WTC11 (cell line): ENCODE measurements at regions not wholly inside any gene's neighbourhood (a gene's known extent, or its start where the extent isn't known, plus 50 kb on each side); places are given as distances from the start of the nearest gene placed in this dataset.

ENCODE experiments used
- ATAC-seq: fragments of 200-7000 bp; cut with Tn5 transposase; 2 replicates; pipeline ENCODE4 v1.10.0; 2021; ENCODE audit warnings: mild to moderate bottlenecking, moderate library complexity
- CTCF ChIA-PET: fragments of 300-600 bp; sonication (Branson Sonifier 250); formaldehyde crosslinking; loops from one replicate; lab custom pipeline; 2021; ENCODE audit warnings: antibody characterized with exemption; lab: Charles Lee
- POLR2A ChIA-PET: fragments of 350-600 bp; sonication (Branson Sonifier 250); formaldehyde crosslinking; loops from one replicate; lab custom pipeline; 2021; ENCODE audit warnings: antibody characterized with exemption; lab: Charles Lee
- DNase-seq: peaks from one replicate; pipeline ENCODE4 v3.0.0; 2021; ENCODE audit warnings: low spot score
- H3K27ac Mint-ChIP-seq: 2 replicates; pipeline ENCODE4 v1.8.0; 2021; ENCODE audit warnings: mixed read lengths
- H3K27me3 Mint-ChIP-seq: 2 replicates; pipeline ENCODE4 v1.8.0; 2021; ENCODE audit warnings: low read depth, mild to moderate bottlenecking, moderate library complexity, mixed read lengths
- H3K36me3 Mint-ChIP-seq: 2 replicates; pipeline ENCODE4 v1.8.0; 2021; ENCODE audit warnings: mixed read lengths
- H3K4me1 Mint-ChIP-seq: 2 replicates; pipeline ENCODE4 v1.8.0; 2022; ENCODE audit warnings: mixed read lengths
- H3K4me3 Mint-ChIP-seq: 2 replicates; pipeline ENCODE4 v1.8.0; 2021; ENCODE audit warnings: mild to moderate bottlenecking, moderate library complexity, mixed read lengths
- H3K9me3 Mint-ChIP-seq: 2 replicates; pipeline ENCODE4 v1.8.0; 2021; ENCODE audit warnings: mixed read lengths
- ATF1 ChIP-seq: sonication (generic); formaldehyde crosslinking; IDR thresholded peaks from 2 replicates; pipeline ENCODE4 v1.8.1; 2023; ENCODE audit warnings: mild to moderate bottlenecking, moderate library complexity, missing genetic modification reagents
- FOXP1 ChIP-seq: sonication (generic); formaldehyde crosslinking; IDR thresholded peaks from 2 replicates; pipeline ENCODE4 v1.8.0; 2022; ENCODE audit warnings: missing genetic modification reagents, mild to moderate bottlenecking, moderate library complexity, borderline replicate concordance
- GRHL2 ChIP-seq: fragments of 250-450 bp; sonication (Bioruptor Pico); IDR thresholded peaks from 2 replicates; pipeline ENCODE4 v1.8.0; 2022; ENCODE audit warnings: mild to moderate bottlenecking, moderate library complexity; ENCODE audit not compliant: insufficient replicate concordance, severe bottlenecking
- JAZF1 ChIP-seq: fragments of 250-450 bp; sonication (Bioruptor Pico); IDR thresholded peaks from 2 replicates; pipeline ENCODE4 v1.9.0; 2021; ENCODE audit warnings: moderate library complexity, mild to moderate bottlenecking, inconsistent platforms
- JUN ChIP-seq: sonication (generic); formaldehyde crosslinking; IDR thresholded peaks from 2 replicates; pipeline ENCODE4 v1.8.0; 2023; ENCODE audit warnings: mild to moderate bottlenecking, missing genetic modification reagents
- NFATC4 ChIP-seq: fragments of 250-450 bp; sonication (Bioruptor Pico); IDR thresholded peaks from 2 replicates; pipeline ENCODE4 v1.9.0; 2021; ENCODE audit warnings: mild to moderate bottlenecking
- NFE2L1 ChIP-seq: sonication (generic); formaldehyde crosslinking; IDR thresholded peaks from 2 replicates; pipeline ENCODE4 v1.8.1; 2023; ENCODE audit warnings: missing genetic modification reagents
- NR1H2 ChIP-seq: sonication (generic); formaldehyde crosslinking; IDR thresholded peaks from 2 replicates; pipeline ENCODE4 v1.9.0; 2021; ENCODE audit warnings: mild to moderate bottlenecking, moderate library complexity, missing genetic modification reagents
- RELA ChIP-seq: sonication (generic); formaldehyde crosslinking; IDR thresholded peaks from 2 replicates; pipeline ENCODE4 v1.8.1; 2022; ENCODE audit warnings: missing genetic modification reagents, mild to moderate bottlenecking, borderline replicate concordance
- SOX15 ChIP-seq: fragments of 250-450 bp; sonication (Bioruptor Pico); IDR thresholded peaks from 2 replicates; pipeline ENCODE4 v1.9.0; 2021; ENCODE audit warnings: mild to moderate bottlenecking
- TEAD1 ChIP-seq: sonication (generic); formaldehyde crosslinking; IDR thresholded peaks from 2 replicates; pipeline ENCODE4 v1.8.0; 2022; ENCODE audit warnings: mild to moderate bottlenecking, missing genetic modification reagents
- ZBTB21 ChIP-seq: sonication (generic); formaldehyde crosslinking; IDR thresholded peaks from 2 replicates; pipeline ENCODE4 v1.8.1; 2023; ENCODE audit warnings: mild to moderate bottlenecking, missing genetic modification reagents, borderline replicate concordance
- ZNF121 ChIP-seq: sonication (generic); formaldehyde crosslinking; IDR thresholded peaks from 2 replicates; pipeline ENCODE4 v1.8.0; 2023; ENCODE audit warnings: missing genetic modification reagents
- ZNF138 ChIP-seq: sonication (generic); formaldehyde crosslinking; conservative IDR thresholded peaks from 2 replicates; pipeline ENCODE4 v1.8.1; 2022; ENCODE audit warnings: mild to moderate bottlenecking, moderate library complexity, missing genetic modification reagents
- ZNF317 ChIP-seq: sonication (generic); formaldehyde crosslinking; IDR thresholded peaks from 2 replicates; pipeline ENCODE4 v1.8.1; 2023; ENCODE audit warnings: low read depth, mild to moderate bottlenecking, moderate library complexity, missing genetic modification reagents, borderline replicate concordance
- TF ChIP-seq, protein P1 (sequence below): sonication (generic); formaldehyde crosslinking; IDR thresholded peaks from 2 replicates; pipeline ENCODE4 v1.8.0; 2023; ENCODE audit warnings: missing genetic modification reagents
- TF ChIP-seq, protein P2 (sequence below): sonication (generic); formaldehyde crosslinking; IDR thresholded peaks from 2 replicates; pipeline ENCODE4 v1.8.0; 2022; ENCODE audit warnings: mild to moderate bottlenecking, missing genetic modification reagents
- TF ChIP-seq, protein P3 (sequence below): sonication (generic); formaldehyde crosslinking; IDR thresholded peaks from 2 replicates; pipeline ENCODE4 v1.8.1; 2022; ENCODE audit warnings: low read depth, missing genetic modification reagents, borderline replicate concordance
- TF ChIP-seq, protein P4 (sequence below): sonication (generic); formaldehyde crosslinking; IDR thresholded peaks from 2 replicates; pipeline ENCODE4 v1.8.1; 2022; ENCODE audit warnings: missing genetic modification reagents, borderline replicate concordance

DNA sequence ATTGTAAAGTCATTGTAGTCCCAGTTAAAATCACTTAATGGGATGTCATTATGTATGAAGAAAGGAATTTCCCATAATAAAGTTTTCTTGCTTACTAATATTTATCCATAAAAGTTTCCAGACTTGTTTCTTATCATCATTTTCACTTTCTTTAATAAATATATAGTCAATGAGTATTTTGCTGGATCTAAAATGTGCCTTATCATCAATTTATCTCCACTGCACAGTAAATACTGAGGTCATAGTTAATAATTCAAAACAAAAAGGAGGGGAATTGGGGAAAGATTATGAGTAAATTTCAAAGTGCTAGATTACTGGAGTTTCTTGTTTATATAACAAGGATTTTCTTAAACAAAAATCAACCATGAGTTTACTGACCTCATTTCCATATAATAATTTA is 279.5 kb upstream of the DKK2 start (continued):
- no peak for TF ChIP-seq TEAD1
- TF ChIP-seq ZNF317 (CRISPR knock-in tag): no peak
- no peak for TF ChIP-seq GRHL2
- no peak for TF ChIP-seq NFATC4
- no peak for TF ChIP-seq NR1H2

DNA sequence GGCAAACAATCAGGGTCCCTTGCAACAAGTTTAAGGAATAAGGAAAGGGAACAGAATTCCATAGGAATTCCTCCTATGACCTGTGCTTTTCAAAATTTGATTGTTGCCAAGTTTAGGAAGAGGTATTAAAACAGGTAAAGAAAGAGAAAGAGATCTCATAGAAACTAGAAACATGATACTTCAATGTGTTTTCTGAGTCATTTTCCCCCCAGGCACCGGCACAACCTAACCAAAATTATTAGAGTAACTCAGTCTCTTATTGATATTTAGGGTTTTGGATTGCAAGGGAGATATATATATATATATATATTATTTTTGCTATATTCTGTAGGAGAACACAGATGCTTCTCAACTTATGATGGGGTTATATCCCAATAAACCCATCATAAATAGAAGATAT is 278.0 kb upstream of the DKK2 start:
- H3K36me3 Mint-ChIP-seq: no peaks in the 10 kb centered on the region
- ChIA-PET POLR2A (no interaction called here), CTCF (no interaction called here)
- ATAC-seq: no peak
- TF ChIP-seq, protein P1, sequence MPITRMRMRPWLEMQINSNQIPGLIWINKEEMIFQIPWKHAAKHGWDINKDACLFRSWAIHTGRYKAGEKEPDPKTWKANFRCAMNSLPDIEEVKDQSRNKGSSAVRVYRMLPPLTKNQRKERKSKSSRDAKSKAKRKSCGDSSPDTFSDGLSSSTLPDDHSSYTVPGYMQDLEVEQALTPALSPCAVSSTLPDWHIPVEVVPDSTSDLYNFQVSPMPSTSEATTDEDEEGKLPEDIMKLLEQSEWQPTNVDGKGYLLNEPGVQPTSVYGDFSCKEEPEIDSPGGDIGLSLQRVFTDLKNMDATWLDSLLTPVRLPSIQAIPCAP (CRISPR knock-in tag): no peak
- TF ChIP-seq, protein P2, sequence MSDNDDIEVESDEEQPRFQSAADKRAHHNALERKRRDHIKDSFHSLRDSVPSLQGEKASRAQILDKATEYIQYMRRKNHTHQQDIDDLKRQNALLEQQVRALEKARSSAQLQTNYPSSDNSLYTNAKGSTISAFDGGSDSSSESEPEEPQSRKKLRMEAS (CRISPR knock-in tag): no peak
- TF ChIP-seq ZNF138 (CRISPR knock-in tag) (no peak), ZNF121 (CRISPR knock-in tag) (no peak), SOX15 (CRISPR knock-in tag) (no peak), ZBTB21 (CRISPR knock-in tag) (no peak), FOXP1 (no peak)
- no peaks in the 10 kb centered on the region for H3K4me1 Mint-ChIP-seq
- H3K9me3 Mint-ChIP-seq: peaks cover 12% of the 10 kb centered on the region
- DNase-seq: no peak
- H3K4me3 Mint-ChIP-seq: no peak overlapping the region
- H3K27ac Mint-ChIP-seq: no peak overlapping the region
- no peaks in the 10 kb centered on the region; the same call in 1 of the 2 replicates for H3K27me3 Mint-ChIP-seq

DNA sequence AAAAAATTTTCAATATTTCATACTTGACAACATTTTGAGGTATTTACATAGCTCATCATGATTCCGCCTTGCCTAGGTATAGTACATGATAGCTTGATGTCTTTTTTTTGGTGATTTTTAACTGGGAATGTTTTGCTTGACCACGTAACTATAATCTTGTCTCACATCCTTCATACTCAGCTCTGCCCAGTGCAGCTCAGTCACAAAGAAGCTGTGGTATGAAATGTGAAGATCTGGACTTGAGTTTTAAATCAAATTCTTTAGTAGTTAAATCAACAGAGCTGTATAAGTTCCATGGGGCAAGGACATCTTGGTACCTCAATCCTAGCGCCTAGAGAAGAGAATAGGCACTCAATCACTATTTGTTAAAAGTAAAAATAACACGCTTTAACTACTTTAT is 276.3 kb upstream of the DKK2 start:
- TF ChIP-seq JUN (CRISPR knock-in tag) (no peak), NFATC4 (no peak), ZNF121 (CRISPR knock-in tag) (no peak), RELA (CRISPR knock-in tag) (no peak), JAZF1 (CRISPR knock-in tag) (no peak)
- TF ChIP-seq, protein P3, sequence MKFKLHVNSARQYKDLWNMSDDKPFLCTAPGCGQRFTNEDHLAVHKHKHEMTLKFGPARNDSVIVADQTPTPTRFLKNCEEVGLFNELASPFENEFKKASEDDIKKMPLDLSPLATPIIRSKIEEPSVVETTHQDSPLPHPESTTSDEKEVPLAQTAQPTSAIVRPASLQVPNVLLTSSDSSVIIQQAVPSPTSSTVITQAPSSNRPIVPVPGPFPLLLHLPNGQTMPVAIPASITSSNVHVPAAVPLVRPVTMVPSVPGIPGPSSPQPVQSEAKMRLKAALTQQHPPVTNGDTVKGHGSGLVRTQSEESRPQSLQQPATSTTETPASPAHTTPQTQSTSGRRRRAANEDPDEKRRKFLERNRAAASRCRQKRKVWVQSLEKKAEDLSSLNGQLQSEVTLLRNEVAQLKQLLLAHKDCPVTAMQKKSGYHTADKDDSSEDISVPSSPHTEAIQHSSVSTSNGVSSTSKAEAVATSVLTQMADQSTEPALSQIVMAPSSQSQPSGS (CRISPR knock-in tag): no peak
- TF ChIP-seq, protein P4, sequence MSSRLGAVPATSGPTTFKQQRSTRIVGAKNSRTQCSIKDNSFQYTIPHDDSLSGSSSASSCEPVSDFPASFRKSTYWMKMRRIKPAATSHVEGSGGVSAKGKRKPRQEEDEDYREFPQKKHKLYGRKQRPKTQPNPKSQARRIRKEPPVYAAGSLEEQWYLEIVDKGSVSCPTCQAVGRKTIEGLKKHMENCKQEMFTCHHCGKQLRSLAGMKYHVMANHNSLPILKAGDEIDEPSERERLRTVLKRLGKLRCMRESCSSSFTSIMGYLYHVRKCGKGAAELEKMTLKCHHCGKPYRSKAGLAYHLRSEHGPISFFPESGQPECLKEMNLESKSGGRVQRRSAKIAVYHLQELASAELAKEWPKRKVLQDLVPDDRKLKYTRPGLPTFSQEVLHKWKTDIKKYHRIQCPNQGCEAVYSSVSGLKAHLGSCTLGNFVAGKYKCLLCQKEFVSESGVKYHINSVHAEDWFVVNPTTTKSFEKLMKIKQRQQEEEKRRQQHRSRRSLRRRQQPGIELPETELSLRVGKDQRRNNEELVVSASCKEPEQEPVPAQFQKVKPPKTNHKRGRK (CRISPR knock-in tag): no peak
- Mint-ChIP-seq H3K4me3 (no peak overlapping the region), H3K9me3 (peaks cover 14% of the 10 kb centered on the region), H3K27me3 (no peaks in the 10 kb centered on the region; the same call in 1 of the 2 replicates), H3K27ac (no peak overlapping the region), H3K36me3 (no peaks in the 10 kb centered on the region), H3K4me1 (no peaks in the 10 kb centered on the region)
- no peak for DNase-seq
- POLR2A ChIA-PET: no interaction called here
- CTCF ChIA-PET: no interaction called here
- ATAC-seq: no peak

DNA sequence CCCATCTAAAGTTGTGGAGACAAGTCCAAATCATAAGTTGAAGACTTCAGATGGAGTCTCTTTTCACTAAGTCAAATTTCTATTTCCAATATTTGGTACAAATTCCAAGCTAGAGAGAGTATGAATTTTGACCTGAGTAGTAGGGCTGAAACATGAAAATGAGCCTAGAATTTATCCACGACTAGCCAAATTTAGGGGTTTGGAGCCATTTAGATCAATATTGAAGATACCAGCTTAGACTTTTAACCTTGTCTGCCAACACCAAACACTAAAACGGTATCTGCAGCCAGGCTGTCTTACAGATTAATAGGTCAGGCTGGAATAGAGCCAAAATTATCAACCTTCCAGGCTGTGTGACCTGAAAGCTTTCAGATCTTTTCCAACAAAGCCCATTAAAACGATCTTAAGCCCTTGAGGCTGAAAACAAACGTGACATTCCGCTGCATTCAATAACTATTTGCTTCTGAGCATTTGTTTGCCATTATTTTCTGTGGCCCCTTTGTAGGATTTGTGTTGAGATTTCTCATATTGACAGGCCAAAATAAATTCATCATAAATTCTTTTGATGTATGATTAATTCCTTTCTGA is 268.7 kb upstream of the DKK2 start:
- ATAC-seq (no peak), DNase-seq (no peak)
- Mint-ChIP-seq H3K27me3 (no peaks in the 10 kb centered on the region), H3K4me1 (no peaks in the 10 kb centered on the region), H3K4me3 (no peak overlapping the region), H3K36me3 (no peaks in the 10 kb centered on the region), H3K27ac (no peak overlapping the region), H3K9me3 (peaks cover 10% of the 10 kb centered on the region; the same call in 1 of the 2 replicates)
- TF ChIP-seq NFE2L1 (no peak), ATF1 (no peak)
- TF ChIP-seq, protein P4 (CRISPR knock-in tag): no peak
- ChIA-PET POLR2A (no interaction called here), CTCF (no interaction called here)
